ENCODE measurements at regions not wholly inside any gene's neighbourhood (a gene's known extent, or its start where the extent isn't known, plus 50 kb on each side); places are given as distances from the start of the nearest gene placed in this dataset.

- TF ChIP-seq AFF4 (CRISPR knock-in tag; IDR thresholded peaks at IDR 0.05) (no peak), CBX2 (IDR thresholded peaks at IDR 0.05; ENCODE audit: insufficient read depth, low read length, poor library complexity, severe bottlenecking) (no peak), MNT (conservative IDR thresholded peaks at IDR 0.05) (no peak), GABPB2 (CRISPR knock-in tag; conservative IDR thresholded peaks at IDR 0.05) (no peak), NCOA1 (IDR thresholded peaks at IDR 0.05; ENCODE audit: low read depth) (no peak), ZNF217 (CRISPR knock-in tag; IDR thresholded peaks at IDR 0.05) (no peak), TCF15 (CRISPR knock-in tag; IDR thresholded peaks at IDR 0.05) (no peak), DIDO1 (tag; IDR thresholded peaks at IDR 0.05; ENCODE audit: low read depth) (no peak)
Measured at GRCh38 chr1:192053531-192053971, 104.7 kb upstream of the RGS18 start (continued).
